HEK293T (cell line): ENCODE measurements at regions not wholly inside any gene's neighbourhood (a gene's known extent, or its start where the extent isn't known, plus 50 kb on each side); places are given as distances from the start of the nearest gene placed in this dataset.
"Not testable (repeated sequence)": the region's sequence is repeated elsewhere in the genome, so short reads cannot be mapped to it uniquely, and the experiment has no call there.

Source experiments
- CTCF ChIA-PET: fragments of 350-600 bp; formaldehyde crosslinking; extraction: SDS; loops from one replicate; lab custom pipeline; 2021; ENCODE audit warnings: antibody characterized with exemption, inconsistent platforms; lab: Yijun Ruan, JAX
- POLR2A ChIA-PET: fragments of 350-600 bp; formaldehyde crosslinking; extraction: SDS; loops from one replicate; lab custom pipeline; 2020; ENCODE audit warnings: antibody characterized with exemption, inconsistent platforms; lab: Yijun Ruan, JAX
- DNase-seq: peaks from one replicate; pipeline ENCODE4 v3.0.0; 2012; ENCODE audit warnings: mixed read lengths; ENCODE audit errors: extremely low spot score
- ARNT ChIP-seq: fragments of 450-650 bp; IDR thresholded peaks from 2 replicates; pipeline ENCODE4 v1.6.1; 2017; ENCODE audit warnings: mild to moderate bottlenecking
- BHLHE40 ChIP-seq: fragments of 450-650 bp; IDR thresholded peaks from 2 replicates; pipeline ENCODE4 v1.6.1; 2016; ENCODE audit warnings: mild to moderate bottlenecking, moderate library complexity, borderline replicate concordance
- CTBP1 ChIP-seq: fragments of 450-650 bp; IDR thresholded peaks from 2 replicates; pipeline ENCODE4 v1.6.1; 2016; ENCODE audit warnings: borderline replicate concordance
- ELF4 ChIP-seq: fragments of 450-650 bp; IDR thresholded peaks from 2 replicates; pipeline ENCODE4 v1.6.1; 2017; ENCODE audit warnings: antibody characterized with exemption
- FOXA1 ChIP-seq: fragments of 450-650 bp; IDR thresholded peaks from 2 replicates; pipeline ENCODE4 v1.6.1; 2016; ENCODE audit warnings: mild to moderate bottlenecking
- FOXK2 ChIP-seq: fragments of 450-650 bp; IDR thresholded peaks from 2 replicates; pipeline ENCODE4 v1.6.1; 2016; ENCODE audit warnings: mild to moderate bottlenecking
- FOXM1 ChIP-seq: fragments of 450-650 bp; IDR thresholded peaks from 2 replicates; pipeline ENCODE4 v1.6.1; 2017; ENCODE audit warnings: mild to moderate bottlenecking, borderline replicate concordance
- HDGF ChIP-seq: fragments of 450-650 bp; IDR thresholded peaks from 2 replicates; pipeline ENCODE4 v1.6.1; 2017; ENCODE audit warnings: antibody characterized with exemption, borderline replicate concordance
- L3MBTL2 ChIP-seq: fragments of 450-650 bp; conservative IDR thresholded peaks from 2 replicates; pipeline ENCODE4 v1.6.1; 2016; ENCODE audit warnings: mild to moderate bottlenecking
- LEF1 ChIP-seq: fragments of 450-650 bp; IDR thresholded peaks from 2 replicates; pipeline ENCODE4 v1.6.1; 2017; ENCODE audit warnings: mild to moderate bottlenecking, borderline replicate concordance
- NFRKB ChIP-seq: fragments of 450-650 bp; IDR thresholded peaks from 2 replicates; pipeline ENCODE4 v1.6.1; 2016; ENCODE audit warnings: mild to moderate bottlenecking, moderate library complexity
- PKNOX1 ChIP-seq: fragments of 450-650 bp; IDR thresholded peaks from 2 replicates; pipeline ENCODE4 v1.6.1; 2016
- SP1 ChIP-seq: fragments of 450-650 bp; IDR thresholded peaks from 2 replicates; pipeline ENCODE4 v1.6.1; 2017
- SUZ12 ChIP-seq: fragments of 450-650 bp; IDR thresholded peaks from 2 replicates; pipeline ENCODE4 v1.6.1; 2016; ENCODE audit warnings: mild to moderate bottlenecking
- TARDBP ChIP-seq: fragments of 450-650 bp; IDR thresholded peaks from 2 replicates; pipeline ENCODE4 v1.6.1; 2016
- ZNF384 ChIP-seq: fragments of 450-650 bp; IDR thresholded peaks from 2 replicates; pipeline ENCODE4 v1.6.1; 2016

GRCh38 chr14:96718407-96718806 is 78.8 kb upstream of the VRK1 start:
- ChIA-PET CTCF (no interaction called here), POLR2A (no interaction called here)

GRCh38 chr14:96720702-96721101 is 76.5 kb upstream of the VRK1 start:
- DNase-seq, POLR2A ChIA-PET: not testable (repeated sequence)
- CTCF ChIA-PET, result interaction anchor here (1.3 kb wide), 1 partner anchor 16 kb away, joined by 3 read pairs; no protein-coding TSS in a partner anchor

More at GRCh38 chr14:96718407-96718806, 78.8 kb upstream of the VRK1 start:
- TF ChIP-seq FOXA1 (no peak), ZNF384 (no peak)
- DNase-seq, result no peak

- POLR2A ChIA-PET, result no interaction called here
- CTCF ChIA-PET, result no interaction called here
- no peak for DNase-seq
- TF ChIP-seq TARDBP (no peak), SUZ12 (no peak)
Measured at GRCh38 chr14:96722736-96723135, 74.4 kb upstream of the VRK1 start.

- no peak for DNase-seq
- ChIA-PET CTCF (interaction anchor here (1.0 kb wide), 1 partner anchor 18 kb away, joined by 4 read pairs; no protein-coding TSS in a partner anchor), POLR2A (no interaction called here)
- TF ChIP-seq FOXK2, result no peak
- TF ChIP-seq LEF1, result no peak
- TF ChIP-seq ELF4, result no peak
- no peak for TF ChIP-seq BHLHE40
- no peak for TF ChIP-seq SP1
- TF ChIP-seq FOXA1, result no peak
- TF ChIP-seq PKNOX1, result no peak
- TF ChIP-seq FOXM1, result no peak
- TF ChIP-seq L3MBTL2, result no peak
- TF ChIP-seq HDGF, result no peak
- TF ChIP-seq SUZ12, result no peak
- no peak for TF ChIP-seq ARNT
- no peak for TF ChIP-seq NFRKB
- no peak for TF ChIP-seq CTBP1
- no peak for TF ChIP-seq TARDBP
- no peak for TF ChIP-seq ZNF384
Measured at GRCh38 chr14:96723946-96724345, 73.2 kb upstream of the VRK1 start.

GRCh38 chr14:96725232-96725631 is 72.0 kb upstream of the VRK1 start:
- no peak for DNase-seq
- ChIA-PET CTCF (no interaction called here), POLR2A (no interaction called here)
- TF ChIP-seq L3MBTL2 (no peak), NFRKB (no peak), TARDBP (no peak), HDGF (no peak), CTBP1 (no peak)

- ChIA-PET POLR2A (no interaction called here), CTCF (no interaction called here)
- TF ChIP-seq LEF1 (no peak), SUZ12 (no peak), NFRKB (no peak), CTBP1 (no peak), HDGF (no peak), FOXA1 (no peak), ARNT (no peak), ZNF384 (no peak), PKNOX1 (no peak), L3MBTL2 (no peak), SP1 (no peak), TARDBP (no peak), FOXM1 (no peak), BHLHE40 (no peak), ELF4 (no peak), FOXK2 (no peak)
- DNase-seq, result no peak
Measured at GRCh38 chr14:96727073-96727472, 70.1 kb upstream of the VRK1 start.

- TF ChIP-seq CTBP1, result no peak
- TF ChIP-seq BHLHE40, result no peak
- TF ChIP-seq FOXM1, result no peak
- TF ChIP-seq FOXA1, result no peak
- no peak for TF ChIP-seq ELF4
- no peak for TF ChIP-seq TARDBP
- TF ChIP-seq FOXK2, result no peak
- TF ChIP-seq SP1, result no peak
- no peak for TF ChIP-seq SUZ12
- no peak for TF ChIP-seq ARNT
- no peak for TF ChIP-seq L3MBTL2
- no peak for TF ChIP-seq PKNOX1
- no peak for DNase-seq
- CTCF ChIA-PET, result interaction anchor here (1.0 kb wide), 1 partner anchor 14 kb away, joined by 3 read pairs; no protein-coding TSS in a partner anchor
- POLR2A ChIA-PET, result no interaction called here
Measured at GRCh38 chr14:96727491-96727890, 69.7 kb upstream of the VRK1 start.
